ENCODE measurements at regions not wholly inside any gene's neighbourhood (a gene's known extent, or its start where the extent isn't known, plus 50 kb on each side); places are given as distances from the start of the nearest gene placed in this dataset.
"Not testable (repeated sequence)": the region's sequence is repeated elsewhere in the genome, so short reads cannot be mapped to it uniquely, and the experiment has no call there.

DNA sequence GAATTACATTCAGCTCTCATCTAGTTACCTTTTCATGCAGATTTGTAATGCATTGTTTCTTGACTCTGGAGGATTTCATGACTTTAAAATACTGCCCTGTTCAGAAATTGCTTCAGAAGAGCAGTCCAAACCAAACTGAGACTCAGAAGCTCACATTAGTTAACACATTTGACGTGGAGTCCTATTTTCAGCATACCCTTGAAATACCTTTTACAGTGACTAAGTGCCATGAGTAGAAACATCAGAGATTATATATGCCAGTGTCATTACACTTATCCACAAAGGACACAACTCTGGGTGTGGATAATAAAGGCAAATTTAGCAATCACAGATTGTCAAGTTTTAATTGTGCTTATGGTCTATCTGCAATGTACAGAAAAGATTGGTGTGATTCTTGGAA lies 459.6 kb downstream of the FRK start:
- H3K4me1 ChIP-seq = no peaks in the 10 kb centered on the region
- no peaks in the 10 kb centered on the region for H3K36me3 ChIP-seq
- H3K27me3 ChIP-seq = no peaks in the 10 kb centered on the region
- DNase-seq = no peak
- H3K4me3 ChIP-seq = no peak overlapping the region
- no peaks in the 10 kb centered on the region for H3K9me3 ChIP-seq
- TF ChIP-seq, protein P1, sequence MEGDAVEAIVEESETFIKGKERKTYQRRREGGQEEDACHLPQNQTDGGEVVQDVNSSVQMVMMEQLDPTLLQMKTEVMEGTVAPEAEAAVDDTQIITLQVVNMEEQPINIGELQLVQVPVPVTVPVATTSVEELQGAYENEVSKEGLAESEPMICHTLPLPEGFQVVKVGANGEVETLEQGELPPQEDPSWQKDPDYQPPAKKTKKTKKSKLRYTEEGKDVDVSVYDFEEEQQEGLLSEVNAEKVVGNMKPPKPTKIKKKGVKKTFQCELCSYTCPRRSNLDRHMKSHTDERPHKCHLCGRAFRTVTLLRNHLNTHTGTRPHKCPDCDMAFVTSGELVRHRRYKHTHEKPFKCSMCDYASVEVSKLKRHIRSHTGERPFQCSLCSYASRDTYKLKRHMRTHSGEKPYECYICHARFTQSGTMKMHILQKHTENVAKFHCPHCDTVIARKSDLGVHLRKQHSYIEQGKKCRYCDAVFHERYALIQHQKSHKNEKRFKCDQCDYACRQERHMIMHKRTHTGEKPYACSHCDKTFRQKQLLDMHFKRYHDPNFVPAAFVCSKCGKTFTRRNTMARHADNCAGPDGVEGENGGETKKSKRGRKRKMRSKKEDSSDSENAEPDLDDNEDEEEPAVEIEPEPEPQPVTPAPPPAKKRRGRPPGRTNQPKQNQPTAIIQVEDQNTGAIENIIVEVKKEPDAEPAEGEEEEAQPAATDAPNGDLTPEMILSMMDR (IDR thresholded peaks at IDR 0.05) = no peak
- intact Hi-C loops (cut with DNase I; ENCODE audit: low total_unique reads) = no loop called here
- H3K27ac ChIP-seq = no peak overlapping the region

DNA sequence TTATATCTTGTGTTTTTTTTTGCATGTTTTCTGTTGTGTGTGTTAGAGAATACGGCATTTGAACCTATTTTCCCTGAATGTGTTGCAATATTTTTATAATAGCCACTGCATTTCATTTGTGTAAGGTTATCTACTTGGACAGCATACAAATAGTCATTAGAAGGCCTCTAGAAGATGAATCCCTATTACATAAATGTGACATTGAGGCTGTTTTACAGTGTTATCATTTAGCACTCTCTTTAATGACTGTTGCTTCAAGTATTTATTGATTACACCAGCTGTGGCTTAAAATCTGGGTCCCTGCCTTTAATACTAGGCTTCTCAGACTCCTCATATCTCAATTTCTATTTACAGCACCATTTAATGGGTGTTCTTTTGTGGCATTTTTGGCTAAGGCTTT lies 465.8 kb downstream of the FRK start:
- no peak for DNase-seq
- Histone ChIP-seq H3K4me1 (no peaks in the 10 kb centered on the region), H3K4me3 (no peak overlapping the region), H3K27ac (no peak overlapping the region), H3K9me3 (no peaks in the 10 kb centered on the region), H3K27me3 (no peaks in the 10 kb centered on the region), H3K36me3 (no peaks in the 10 kb centered on the region)
- intact Hi-C loops (cut with DNase I; ENCODE audit: low total_unique reads) = no loop called here
- TF ChIP-seq, protein P1 (IDR thresholded peaks at IDR 0.05) = no peak

DNA sequence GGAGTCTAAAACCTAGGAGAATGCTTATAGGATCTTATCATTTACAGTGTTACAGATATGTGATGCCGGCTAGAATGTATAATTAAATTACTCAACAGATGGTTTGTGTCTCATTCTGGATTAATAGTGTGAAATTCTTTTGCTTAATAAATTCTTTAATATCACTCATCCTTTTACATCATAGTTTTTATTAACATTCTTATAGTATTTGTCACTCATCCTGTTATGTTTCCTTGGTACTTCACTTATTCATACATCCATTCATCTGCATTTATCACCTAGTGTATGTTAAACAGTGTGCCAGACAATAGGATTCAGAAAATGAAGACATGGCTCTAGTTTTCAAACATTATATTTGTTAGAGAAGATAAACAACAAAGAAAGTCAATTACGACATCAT lies 468.7 kb downstream of the FRK start:
- no peaks in the 10 kb centered on the region for H3K36me3 ChIP-seq
- H3K27me3 ChIP-seq = no peaks in the 10 kb centered on the region
- TF ChIP-seq, protein P1 (IDR thresholded peaks at IDR 0.05) = no peak
- no peaks in the 10 kb centered on the region for H3K4me1 ChIP-seq
- H3K4me3 ChIP-seq = no peak overlapping the region
- DNase-seq = no peak
- no peak overlapping the region for H3K27ac ChIP-seq
- intact Hi-C loops (cut with DNase I; ENCODE audit: low total_unique reads) = no loop called here
- no peaks in the 10 kb centered on the region for H3K9me3 ChIP-seq

DNA sequence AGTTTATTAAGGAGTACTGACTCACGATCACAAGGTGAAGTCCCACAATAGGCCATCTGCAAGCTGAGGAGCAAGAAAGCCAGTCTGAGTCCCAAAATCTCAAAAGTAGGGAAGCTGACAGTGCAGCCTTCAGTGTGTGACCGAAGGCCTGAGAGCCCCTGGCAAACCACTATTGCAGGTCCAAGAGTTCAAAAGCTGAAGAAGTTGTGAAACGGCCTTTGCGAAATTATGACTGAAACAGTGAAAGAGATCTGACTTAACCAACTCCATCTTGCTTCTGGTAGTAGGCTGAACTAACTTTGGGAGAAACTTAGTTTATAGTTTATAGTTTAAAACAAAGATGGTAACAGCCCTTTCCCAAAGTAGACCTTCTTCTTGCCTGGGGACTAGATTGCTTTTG lies 471.6 kb downstream of the FRK start:
- intact Hi-C loops (cut with DNase I; ENCODE audit: low total_unique reads); H3K4me3 ChIP-seq; DNase-seq; H3K9me3 ChIP-seq; H3K27ac ChIP-seq; H3K36me3 ChIP-seq; H3K4me1 ChIP-seq; H3K27me3 ChIP-seq: not testable (repeated sequence)

DNA sequence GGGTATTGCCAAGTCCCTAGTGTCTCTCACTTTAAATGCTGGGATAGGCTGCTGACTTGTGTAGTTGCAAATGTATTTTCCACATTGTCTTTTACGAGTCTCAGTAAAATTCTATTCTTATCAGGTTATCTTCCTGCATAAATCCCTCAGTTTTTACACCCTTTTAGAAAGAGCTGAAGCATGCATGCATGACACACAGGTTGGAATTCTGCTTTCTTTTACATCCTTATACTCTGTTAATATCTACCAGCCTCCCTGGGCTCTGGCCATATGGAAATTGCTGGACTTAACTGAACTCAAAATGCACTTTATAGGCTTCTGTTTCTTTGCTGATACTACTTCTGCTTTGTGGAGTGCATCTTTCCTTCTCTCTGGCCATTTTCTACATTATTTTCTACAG lies 477.4 kb downstream of the FRK start:
- no peaks in the 10 kb centered on the region for H3K4me1 ChIP-seq
- no peaks in the 10 kb centered on the region for H3K36me3 ChIP-seq
- no peak overlapping the region for H3K27ac ChIP-seq
- no peak overlapping the region for H3K4me3 ChIP-seq
- no peak for DNase-seq
- H3K9me3 ChIP-seq = no peaks in the 10 kb centered on the region
- intact Hi-C loops (cut with DNase I; ENCODE audit: low total_unique reads) = no loop called here
- H3K27me3 ChIP-seq = no peaks in the 10 kb centered on the region
- TF ChIP-seq, protein P1 (IDR thresholded peaks at IDR 0.05) = no peak

DNA sequence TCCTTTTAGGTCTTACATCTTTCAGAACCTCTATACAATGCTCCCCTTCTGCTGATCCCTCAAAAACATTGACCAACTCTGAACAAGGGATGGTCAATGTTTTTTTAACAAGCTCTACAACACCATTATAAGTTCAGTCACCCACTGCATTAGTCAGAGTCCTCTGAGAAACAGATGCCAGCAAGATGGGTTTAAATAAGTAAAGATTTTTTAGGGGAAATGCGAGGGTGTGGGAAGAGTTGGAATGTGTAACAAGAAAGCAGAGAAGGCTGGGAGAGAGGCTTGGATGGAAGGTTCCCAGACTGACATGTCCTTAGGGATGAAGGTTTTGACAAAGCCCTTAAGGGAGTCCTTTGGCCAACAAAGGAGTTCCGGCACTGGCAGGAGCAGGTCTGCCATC lies 478.3 kb downstream of the FRK start:
- TF ChIP-seq, protein P1 (IDR thresholded peaks at IDR 0.05) = no peak
- H3K36me3 ChIP-seq = no peaks in the 10 kb centered on the region
- H3K4me3 ChIP-seq = no peak overlapping the region
- no peak for DNase-seq
- intact Hi-C loops (cut with DNase I; ENCODE audit: low total_unique reads) = no loop called here
- no peaks in the 10 kb centered on the region for H3K27me3 ChIP-seq
- no peaks in the 10 kb centered on the region for H3K4me1 ChIP-seq
- H3K27ac ChIP-seq = no peak overlapping the region
- H3K9me3 ChIP-seq = no peaks in the 10 kb centered on the region

DNA sequence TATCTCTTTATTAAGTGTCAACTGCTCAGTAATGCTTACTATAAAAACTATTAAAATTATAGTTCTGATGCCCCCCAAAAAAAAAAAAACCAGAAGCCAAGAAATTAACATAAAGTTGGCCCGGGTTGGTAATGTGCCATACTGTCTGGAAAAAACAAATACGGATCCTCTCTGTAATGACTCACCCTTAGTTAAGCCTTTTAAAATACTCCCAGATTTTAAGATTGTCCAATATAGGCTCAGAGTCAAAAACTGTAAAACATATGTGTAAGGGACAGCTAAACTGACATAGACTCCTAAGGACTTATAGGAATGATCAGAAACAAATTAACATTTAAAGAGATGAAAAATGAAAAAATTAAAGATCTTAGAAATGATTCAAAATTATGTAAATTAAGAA lies 481.1 kb downstream of the FRK start:
- H3K36me3 ChIP-seq; H3K27me3 ChIP-seq; H3K4me3 ChIP-seq; H3K4me1 ChIP-seq; DNase-seq; intact Hi-C loops (cut with DNase I; ENCODE audit: low total_unique reads); H3K27ac ChIP-seq; H3K9me3 ChIP-seq: not testable (repeated sequence)
